ENCODE measurements at regions not wholly inside any gene's neighbourhood (a gene's known extent, or its start where the extent isn't known, plus 50 kb on each side); places are given as distances from the start of the nearest gene placed in this dataset.

- DNase-seq, result no peak
Measured at GRCh38 chr3:22977042-22977441, 226.1 kb upstream of the UBE2E2 start.

- DNase-seq, result no peak
Measured at GRCh38 chr3:22977650-22978289, 225.4 kb upstream of the UBE2E2 start.

GRCh38 chr3:22979581-22979980 is 223.5 kb upstream of the UBE2E2 start:
- no peak for DNase-seq

- DNase-seq, result no peak
Measured at GRCh38 chr3:22980346-22980745, 222.8 kb upstream of the UBE2E2 start.

GRCh38 chr3:22981166-22981565 is 222.0 kb upstream of the UBE2E2 start:
- DNase-seq, result no peak

- DNase-seq, result no peak
Measured at GRCh38 chr3:22981861-22982260, 221.3 kb upstream of the UBE2E2 start.

- no peak for DNase-seq
Measured at GRCh38 chr3:22982981-22983587, 220.0 kb upstream of the UBE2E2 start.

- no peak for DNase-seq
Measured at GRCh38 chr3:22986958-22987357, 216.2 kb upstream of the UBE2E2 start.

GRCh38 chr3:22988566-22988965 is 214.6 kb upstream of the UBE2E2 start:
- no peak for DNase-seq

- DNase-seq, result no peak
Measured at GRCh38 chr3:22989716-22990115, 213.4 kb upstream of the UBE2E2 start.

GRCh38 chr3:22990291-22991200 is 212.6 kb upstream of the UBE2E2 start:
- DNase-seq, result no peak

GRCh38 chr3:22994781-22995180 is 208.3 kb upstream of the UBE2E2 start:
- no peak for DNase-seq

- no peak for DNase-seq
Measured at GRCh38 chr3:22996920-22997571, 206.1 kb upstream of the UBE2E2 start.

GRCh38 chr3:23000371-23000770 is 202.8 kb upstream of the UBE2E2 start:
- DNase-seq, result no peak

- DNase-seq, result no peak
Measured at GRCh38 chr3:23002151-23002550, 201.0 kb upstream of the UBE2E2 start.

- peak; percentile 36 to 55 for DNase-seq
Measured at GRCh38 chr3:23002836-23003732, 200.0 kb upstream of the UBE2E2 start.

- no peak for DNase-seq
Measured at GRCh38 chr3:23003733-23004046, 199.4 kb upstream of the UBE2E2 start.

- DNase-seq, result no peak
Measured at GRCh38 chr3:23004971-23005370, 198.2 kb upstream of the UBE2E2 start.

GRCh38 chr3:23017801-23018200 is 185.3 kb upstream of the UBE2E2 start:
- no peak for DNase-seq

GRCh38 chr3:23019596-23020300 is 183.4 kb upstream of the UBE2E2 start:
- DNase-seq, result no peak

GRCh38 chr3:23028294-23028693 is 174.8 kb upstream of the UBE2E2 start:
- no peak for DNase-seq

- no peak for DNase-seq
Measured at GRCh38 chr3:23029001-23029400, 174.1 kb upstream of the UBE2E2 start.

All from SHP77 (cell line).